Gastroesophageal sphincter (tissue), 4 donors: ENCODE measurements at regions not wholly inside any gene's neighbourhood (a gene's known extent, or its start where the extent isn't known, plus 50 kb on each side); places are given as distances from the start of the nearest gene placed in this dataset.

Source experiments
- ATAC-seq: fragments of 150-250 bp; one replicate; pipeline ENCODE4 v1.9.1; 2016; ENCODE audit warnings: mild to moderate bottlenecking, moderate library complexity
- H3K27ac ChIP-seq, 4 donors: fragments of 200-600 bp; sonication (generic) in 3 of 4; 1 replicate in 3 of 4; 2 replicates in 1 of 4; pipeline ENCODE4 v1.5.1; 2016 to 2019
- H3K27me3 ChIP-seq: fragments of 200-600 bp; sonication (generic); one replicate; pipeline ENCODE4 v1.5.1; 2019
- H3K36me3 ChIP-seq, 2 donors: fragments of 200-600 bp; sonication (generic); one replicate each; pipeline ENCODE4 v1.5.1; 2019; ENCODE audit warnings: control low read depth in 1 of 2
- H3K4me1 ChIP-seq, 3 donors: fragments of 200-600 bp; sonication (generic); 1 replicate in 2 of 3; 2 replicates in 1 of 3; pipeline ENCODE4 v1.5.1; 2016 to 2019; ENCODE audit warnings: control low read depth in 2 of 3
- H3K4me3 ChIP-seq, 2 donors: fragments of 200-600 bp; sonication (generic); one replicate each; pipeline ENCODE4 v1.5.1; 2019; ENCODE audit warnings: mild to moderate bottlenecking in 1 of 2, moderate library complexity in 1 of 2
- H3K9me3 ChIP-seq, 3 donors: fragments of 200-600 bp; sonication (generic); one replicate each; pipeline ENCODE4 v1.5.1; 2017 to 2019; ENCODE audit warnings: control low read depth in 2 of 3
- CTCF ChIP-seq, 4 experiments: fragments of 200-600 bp in 2 of 4; fragments of 450-650 bp in 2 of 4; sonication (generic) in 1 of 4; IDR thresholded peaks; one replicate each; pipeline ENCODE4 v1.5.1; 2017 to 2019; ENCODE audit warnings: antibody characterized with exemption in 4 of 4, mild to moderate bottlenecking in 2 of 4, moderate library complexity in 2 of 4
- EP300 ChIP-seq: sonication (generic); formaldehyde crosslinking; IDR thresholded peaks from one replicate; pipeline ENCODE4 v1.6.1; 2017; ENCODE audit warnings: antibody characterized with exemption, mild to moderate bottlenecking
- POLR2A ChIP-seq, 2 donors: fragments of 450-650 bp; IDR thresholded peaks; one replicate each; pipeline ENCODE4 v1.6.1; 2017; ENCODE audit warnings: antibody characterized with exemption in 2 of 2, mild to moderate bottlenecking in 2 of 2, moderate library complexity in 1 of 2
- POLR2AphosphoS5 ChIP-seq: sonication (generic); formaldehyde crosslinking; IDR thresholded peaks from one replicate; pipeline ENCODE4 v1.6.1; 2017; ENCODE audit warnings: antibody characterized with exemption
- WGBS, 2 donors: methylation state at CpG; one replicate each; pipeline ENCODE4 v1.1.5; 2018; ENCODE audit warnings: low coverage in 1 of 2; 5-methylcytosine and 5-hydroxymethylcytosine counted together

GRCh38 chr1:5456090-5456811, 536.0 kb downstream of the NPHP4 start:
- Histone ChIP-seq H3K27me3 (peaks cover 68% of the 10 kb centered on the region), H3K9me3 (peaks cover 0 to 5% (median 0%) of the 10 kb centered on the region in 3 donors), H3K4me1 (no peaks in the 10 kb centered on the region), H3K4me3 (no peak overlapping the region), H3K27ac (no peak overlapping the region), H3K36me3 (no peaks in the 10 kb centered on the region)
- no peak for ATAC-seq
- WGBS, 2 donors, result 44 to 47% methylated on average over 5 to 11 of the region's 16 CpGs
- TF ChIP-seq POLR2AphosphoS5, result no peak
- no peak for TF ChIP-seq EP300
- TF ChIP-seq CTCF (IDR thresholded peaks at IDR 0.05), result no peak
- TF ChIP-seq POLR2A (IDR thresholded peaks at IDR 0.05), result no peak

GRCh38 chr1:5455651-5456050, 536.6 kb downstream of the NPHP4 start:
- H3K4me1 ChIP-seq, result no peaks in the 10 kb centered on the region
- peaks cover 74% of the 10 kb centered on the region for H3K27me3 ChIP-seq
- H3K27ac ChIP-seq, result no peak overlapping the region
- H3K36me3 ChIP-seq, result no peaks in the 10 kb centered on the region
- WGBS, 2 donors, result 28 to 30% methylated on average over 7 to 8 of the region's 8 CpGs
- TF ChIP-seq EP300, result no peak
- no peaks in the 10 kb centered on the region for H3K9me3 ChIP-seq
- no peak for ATAC-seq
- H3K4me3 ChIP-seq, result no peak overlapping the region

- Histone ChIP-seq H3K4me3 (no peak overlapping the region), H3K9me3 (no peaks in the 10 kb centered on the region), H3K27ac (no peak overlapping the region), H3K27me3 (peaks cover 79% of the 10 kb centered on the region), H3K36me3 (no peaks in the 10 kb centered on the region), H3K4me1 (no peaks in the 10 kb centered on the region)
- ATAC-seq, result no peak
- 39 to 44% methylated on average over 5 of the region's 9 CpGs for WGBS, 2 donors
- TF ChIP-seq EP300 (no peak), CTCF (IDR thresholded peaks at IDR 0.05) (no peak), POLR2AphosphoS5 (no peak), POLR2A (IDR thresholded peaks at IDR 0.05) (no peak)
Observed at GRCh38 chr1:5455056-5455455, 537.2 kb downstream of the NPHP4 start.

- TF ChIP-seq POLR2AphosphoS5, result no peak
- no peak overlapping the region for H3K27ac ChIP-seq
- ATAC-seq, result no peak
- H3K4me3 ChIP-seq, result no peak overlapping the region
- peaks cover 0 to 8% (median 0%) of the 10 kb centered on the region in 3 donors for H3K9me3 ChIP-seq
- H3K36me3 ChIP-seq, result no peaks in the 10 kb centered on the region
- H3K27me3 ChIP-seq, result peaks cover 87% of the 10 kb centered on the region
- no peaks in the 10 kb centered on the region for H3K4me1 ChIP-seq
- WGBS, 2 donors, result 48 to 79% methylated on average over 6 to 8 of the region's 8 CpGs
Observed at GRCh38 chr1:5453347-5453746, 538.9 kb downstream of the NPHP4 start.

- no peaks in the 10 kb centered on the region for H3K4me1 ChIP-seq
- ATAC-seq, result no peak
- TF ChIP-seq POLR2A (IDR thresholded peaks at IDR 0.05) (no peak), POLR2AphosphoS5 (no peak), CTCF (IDR thresholded peaks at IDR 0.05) (no peak), EP300 (no peak)
- H3K27ac ChIP-seq, result no peak overlapping the region
- peaks cover 0 to 8% (median 0%) of the 10 kb centered on the region in 3 donors for H3K9me3 ChIP-seq
- H3K27me3 ChIP-seq, result peaks cover 91% of the 10 kb centered on the region
- 50% methylated on average over 5 of the region's 11 CpGs; no CpG with 5 or more reads in 1 of the 2 donors for WGBS, 2 donors
- H3K36me3 ChIP-seq, result no peaks in the 10 kb centered on the region
- H3K4me3 ChIP-seq, result no peak overlapping the region
Observed at GRCh38 chr1:5451671-5452070, 540.6 kb downstream of the NPHP4 start.

- Histone ChIP-seq H3K27ac (no peak overlapping the region), H3K4me3 (no peak overlapping the region), H3K4me1 (no peaks in the 10 kb centered on the region), H3K36me3 (no peaks in the 10 kb centered on the region), H3K27me3 (peaks cover 79% of the 10 kb centered on the region), H3K9me3 (peaks cover 0 to 8% (median 0%) of the 10 kb centered on the region in 3 donors)
- 51% methylated on average over 2 to 3 of the region's 6 CpGs for WGBS, 2 donors
- no peak for ATAC-seq
- TF ChIP-seq POLR2A (IDR thresholded peaks at IDR 0.05), result no peak
- no peak for TF ChIP-seq POLR2AphosphoS5
- TF ChIP-seq CTCF (IDR thresholded peaks at IDR 0.05), result no peak
- TF ChIP-seq EP300, result no peak
Observed at GRCh38 chr1:5448486-5448885, 543.7 kb downstream of the NPHP4 start.
